GM19372 (cell line): ENCODE measurements at regions not wholly inside any gene's neighbourhood (a gene's known extent, or its start where the extent isn't known, plus 50 kb on each side); places are given as distances from the start of the nearest gene placed in this dataset.

Experiments
- ATAC-seq: cut with Tn5 transposase; IDR thresholded peaks from one replicate; pipeline ENCODE4 v1.9.1; 2021; ENCODE audit warnings: mild to moderate bottlenecking, low read depth, moderate library complexity; ENCODE audit not compliant: unreplicated experiment

DNA sequence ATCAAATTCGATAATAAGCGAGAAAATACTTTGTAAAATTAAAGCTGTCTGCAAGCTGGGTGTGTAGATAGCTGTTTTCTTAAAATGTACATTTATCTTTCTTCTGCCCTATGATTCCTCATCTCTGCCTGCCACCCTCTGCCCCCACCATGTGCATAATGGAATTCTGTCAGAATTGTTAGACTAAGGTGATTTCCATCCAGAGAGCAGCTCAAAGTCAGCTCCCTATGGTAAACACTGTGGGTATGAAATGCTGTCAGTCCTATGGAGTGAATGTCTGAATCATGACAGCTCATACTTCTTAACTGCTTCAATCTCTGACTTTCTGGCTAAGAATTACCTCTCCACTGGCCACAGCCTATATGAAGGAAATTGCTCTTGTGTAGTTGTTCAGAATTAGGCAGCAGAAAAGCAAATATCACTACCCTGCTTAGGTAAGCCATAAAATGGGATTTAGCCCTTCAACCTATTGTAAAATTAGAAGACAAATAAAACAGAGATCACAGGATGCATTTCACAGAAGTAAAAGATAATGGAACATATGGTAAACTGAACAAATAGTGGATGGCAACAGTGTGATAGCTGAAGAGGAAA is 137.7 kb downstream of the CD8B2 start:
- no peak for ATAC-seq

DNA sequence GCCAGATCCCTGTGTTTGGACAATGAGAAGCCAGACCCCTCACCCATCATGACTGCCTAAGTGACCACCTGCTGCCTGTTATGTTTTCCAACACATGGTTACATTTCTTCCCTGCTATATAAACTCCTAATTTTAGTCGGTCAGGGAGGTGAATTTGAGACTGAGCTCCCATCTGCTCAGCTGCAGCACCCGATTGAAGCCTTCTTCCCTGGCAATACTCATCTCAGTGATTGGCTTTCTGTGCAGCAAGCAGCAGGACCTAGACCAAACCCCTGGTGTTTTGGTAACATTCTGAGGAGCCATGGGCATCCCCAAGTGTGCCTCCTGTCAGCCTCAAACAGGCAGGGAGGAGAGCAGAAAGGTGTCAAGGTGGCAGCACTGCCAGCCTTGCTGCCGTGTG is 141.2 kb downstream of the CD8B2 start:
- no peak for ATAC-seq

DNA sequence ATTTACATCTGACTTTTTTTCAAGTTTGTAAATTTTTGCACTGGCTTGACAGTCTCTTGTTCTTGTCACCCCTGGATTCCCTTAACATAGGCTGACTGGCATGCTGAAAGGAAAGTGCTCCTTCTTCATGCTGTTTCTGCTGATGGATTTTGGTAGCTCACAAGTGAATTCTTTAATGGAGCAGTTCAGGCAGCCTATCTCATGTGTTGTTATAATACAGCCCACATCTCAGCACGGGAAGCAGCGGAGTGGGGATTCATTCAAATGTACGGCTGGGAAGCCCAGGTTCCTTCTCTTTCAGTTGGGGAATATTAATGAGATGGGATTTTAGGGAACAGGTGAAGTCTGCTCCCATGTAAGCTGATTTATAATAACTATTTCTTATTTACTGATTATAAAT is 142.8 kb downstream of the CD8B2 start:
- no peak for ATAC-seq

DNA sequence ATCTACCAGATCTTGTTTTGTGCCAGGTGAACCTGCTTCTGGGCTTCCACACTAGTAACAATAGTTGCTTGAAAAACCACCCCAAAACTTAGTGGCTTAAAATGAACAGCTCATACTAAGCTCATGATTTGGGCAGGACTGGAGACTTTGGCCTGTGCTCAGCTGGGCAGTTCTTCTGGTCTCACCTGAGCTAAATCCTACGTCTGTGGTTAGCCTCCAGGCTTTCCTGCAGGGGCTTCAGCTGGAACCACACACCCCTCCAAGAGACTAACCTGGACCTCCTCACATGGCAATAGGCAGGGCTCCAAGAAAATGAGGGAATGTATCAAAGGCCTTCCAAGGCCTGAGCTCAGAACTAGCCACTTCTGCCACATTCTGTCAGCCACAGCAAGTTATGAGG is 144.1 kb downstream of the CD8B2 start:
- no peak for ATAC-seq

DNA sequence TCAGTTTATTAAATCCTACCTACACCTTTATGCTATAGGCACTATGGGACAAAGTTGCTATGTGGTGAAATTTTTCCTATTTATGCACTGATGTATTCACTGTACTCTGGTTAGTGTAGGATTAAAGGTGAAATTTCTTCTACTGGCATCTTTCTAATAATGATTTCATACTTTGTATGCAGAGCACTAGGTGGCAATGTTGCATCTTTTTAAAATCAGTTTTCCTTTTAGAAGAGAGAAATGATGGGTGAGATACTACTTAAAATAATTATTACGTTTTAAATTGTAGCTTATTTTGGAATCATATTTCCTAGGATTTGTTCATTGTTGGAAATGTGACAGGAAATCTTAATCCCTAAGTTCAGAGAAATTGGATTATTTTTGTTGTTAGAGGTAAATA is 150.9 kb downstream of the CD8B2 start:
- ATAC-seq, result no peak

DNA sequence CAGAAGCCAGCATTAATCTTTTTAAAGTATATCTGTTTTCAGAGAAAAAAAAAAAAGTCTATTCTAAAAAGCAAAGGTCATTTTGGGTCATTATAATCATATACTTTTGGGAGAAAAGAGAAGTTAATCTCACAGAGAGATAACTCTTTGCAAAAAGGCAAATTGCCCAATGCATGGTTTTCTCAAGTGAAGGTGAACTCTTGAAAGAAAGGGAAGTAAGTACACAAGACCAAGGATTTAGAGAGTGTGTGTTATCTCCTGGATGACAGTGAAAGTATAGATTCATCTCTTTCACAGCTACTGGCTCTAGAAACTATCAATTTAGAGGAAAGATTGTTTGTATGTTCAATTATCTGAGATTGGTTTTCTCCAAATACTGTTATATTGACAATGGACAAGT is 151.4 kb downstream of the CD8B2 start:
- ATAC-seq, result no peak

DNA sequence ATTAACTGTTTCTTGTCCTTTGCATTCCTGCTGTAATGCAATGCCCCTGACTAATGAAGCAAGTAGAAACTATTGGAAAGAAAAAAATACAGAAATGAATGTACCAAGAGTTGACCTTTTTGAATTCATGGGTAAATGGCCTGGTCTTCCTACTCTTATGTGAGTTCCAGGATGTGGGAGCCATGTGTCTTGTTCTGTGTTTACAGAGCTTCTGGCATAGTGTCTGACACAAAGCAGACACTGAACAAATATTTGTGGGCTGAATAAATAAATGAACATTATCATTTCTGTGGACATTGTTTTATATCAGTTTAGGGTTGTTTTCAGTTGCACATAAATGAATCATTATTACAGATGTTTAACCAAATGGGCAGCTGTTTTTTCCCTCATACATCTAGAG is 155.5 kb downstream of the CD8B2 start:
- no peak for ATAC-seq

DNA sequence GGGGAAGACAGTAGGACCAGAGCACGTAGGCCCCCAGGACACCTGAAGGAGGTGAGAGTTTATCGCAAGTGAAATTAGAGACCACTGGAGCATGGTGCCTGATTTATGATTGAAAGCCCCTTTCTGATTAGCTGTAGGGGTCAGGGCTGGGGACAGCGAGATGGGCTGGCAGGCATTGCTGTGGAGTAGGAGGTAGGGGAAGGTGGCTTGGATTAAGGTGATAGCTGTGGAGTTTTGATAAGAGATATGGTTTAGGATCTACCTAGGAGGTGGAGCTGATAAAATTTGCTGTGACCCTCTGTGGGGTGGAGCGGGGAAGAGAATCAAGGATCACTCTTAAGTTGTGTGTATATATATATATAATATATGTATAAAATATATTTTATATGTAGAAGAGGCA is 157.5 kb downstream of the CD8B2 start:
- no peak for ATAC-seq

DNA sequence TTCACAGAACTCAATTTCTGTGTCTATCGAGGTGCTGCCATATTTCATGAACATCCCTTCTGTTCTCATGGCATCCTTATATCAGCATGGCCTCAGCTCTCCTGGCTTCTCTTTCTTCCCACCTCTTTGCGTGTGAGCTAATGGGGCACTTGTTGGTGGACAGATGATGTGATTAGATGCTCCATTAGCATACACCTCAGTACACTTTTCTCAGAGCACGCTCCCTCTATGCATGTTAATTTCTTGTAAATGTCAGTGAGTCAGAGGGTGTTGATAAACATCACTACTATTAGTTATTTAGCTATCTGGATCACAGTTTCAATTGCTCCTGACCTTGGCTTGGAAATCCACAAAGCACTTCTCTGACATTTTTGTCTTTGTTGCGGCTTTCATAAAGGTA is 159.4 kb downstream of the CD8B2 start:
- ATAC-seq, result no peak

DNA sequence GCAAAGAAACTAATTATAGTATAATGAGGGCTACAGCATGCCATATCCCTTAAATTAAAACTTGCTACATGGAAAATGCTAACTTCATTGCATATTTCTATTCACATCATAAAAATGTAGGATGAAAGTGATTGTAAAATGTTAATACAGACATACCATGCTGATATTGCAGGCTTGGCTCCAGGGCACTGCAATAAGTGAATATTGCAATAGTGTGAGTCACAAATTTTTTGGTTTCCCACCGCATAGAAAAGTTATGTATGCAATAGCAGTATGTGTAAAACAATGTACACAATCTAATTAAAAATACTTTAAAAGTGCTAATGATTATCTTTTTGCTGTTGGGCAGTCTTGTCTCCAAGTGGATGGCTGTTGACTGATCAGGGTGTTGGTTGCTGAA is 162.1 kb downstream of the CD8B2 start:
- no peak for ATAC-seq

DNA sequence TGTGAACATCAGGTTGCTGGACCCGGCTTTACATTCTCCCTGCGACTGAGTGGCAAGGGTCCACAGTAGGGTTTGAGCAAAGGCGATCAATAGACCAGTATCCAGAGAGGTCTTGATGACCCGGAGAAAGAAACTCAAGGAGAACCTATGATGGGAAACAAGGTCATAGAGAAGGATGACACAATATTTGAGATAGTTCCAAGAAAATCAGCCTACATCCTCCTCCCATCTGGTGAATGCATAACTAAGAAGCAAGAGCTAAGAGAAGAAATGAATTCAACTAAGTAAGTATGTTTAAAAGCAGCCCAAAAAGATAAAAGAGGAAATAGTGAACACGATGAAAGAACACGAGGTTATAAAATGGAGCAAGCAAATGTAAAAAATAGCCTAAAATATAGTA is 166.3 kb downstream of the CD8B2 start:
- no peak for ATAC-seq

DNA sequence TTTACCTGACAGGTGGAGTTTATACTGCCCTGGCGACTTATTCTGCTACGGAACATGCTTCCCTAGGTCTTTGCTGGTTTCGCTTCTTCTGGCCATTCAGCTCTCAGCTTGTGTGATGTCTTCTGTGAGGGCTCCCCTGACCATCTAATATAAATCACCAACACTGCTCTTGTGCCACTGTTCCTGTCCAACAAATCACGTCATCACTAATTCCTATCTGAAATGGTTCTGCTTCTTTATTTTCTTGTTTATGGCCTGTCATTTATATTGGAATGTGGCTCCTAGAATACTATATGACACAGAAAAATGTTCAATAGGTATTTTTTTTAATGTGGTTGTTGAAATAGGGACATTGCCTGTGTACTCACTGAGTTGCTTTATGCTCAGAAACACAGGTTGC is 171.5 kb downstream of the CD8B2 start:
- no peak for ATAC-seq

DNA sequence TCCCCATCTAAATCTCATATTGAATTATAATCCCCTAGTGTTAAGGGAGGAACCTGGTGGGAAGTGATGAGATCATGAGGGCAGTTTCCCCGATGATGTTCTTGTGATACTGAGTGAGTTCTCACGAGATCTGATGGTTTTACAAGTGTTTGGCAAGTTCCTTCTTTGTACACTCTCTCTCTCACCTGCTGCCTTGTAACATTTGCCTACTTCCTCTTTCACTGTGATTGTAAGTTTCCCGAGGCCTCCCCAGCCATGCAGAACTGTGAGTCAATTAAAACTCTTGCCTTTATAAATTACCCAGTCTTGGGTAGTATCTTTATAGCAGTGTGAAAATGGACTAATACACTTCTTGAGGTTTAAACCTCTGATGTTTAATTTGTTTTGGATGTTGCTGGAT is 177.5 kb downstream of the CD8B2 start:
- no peak for ATAC-seq

DNA sequence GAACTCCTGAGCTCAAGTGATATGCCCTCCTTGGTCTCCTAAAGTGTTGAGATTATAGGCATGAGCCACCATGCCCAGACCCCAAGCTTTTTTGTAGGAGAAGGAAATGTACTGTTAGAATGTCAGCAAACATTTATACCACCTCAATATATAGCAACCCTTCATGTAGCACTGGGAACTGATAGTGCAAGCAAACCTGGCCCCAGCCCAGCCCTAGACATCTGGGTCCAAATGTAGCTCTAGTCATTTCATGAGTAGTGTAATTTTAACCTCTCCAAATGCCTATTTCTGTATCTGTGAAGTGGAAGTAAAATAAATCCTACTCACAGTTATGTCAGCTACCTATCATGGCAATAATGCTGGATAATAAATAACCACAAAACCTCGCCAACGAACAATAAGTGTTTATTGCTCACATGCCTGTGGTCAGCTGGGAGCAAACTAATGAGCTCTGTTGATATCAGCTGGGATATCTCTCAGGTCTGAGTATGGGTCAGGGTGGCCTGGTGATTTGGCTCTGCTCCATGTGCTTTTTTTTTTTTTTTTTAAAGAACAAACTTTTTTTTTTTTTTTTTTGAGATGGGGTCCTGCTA is 180.4 kb downstream of the CD8B2 start:
- ATAC-seq, result no peak

DNA sequence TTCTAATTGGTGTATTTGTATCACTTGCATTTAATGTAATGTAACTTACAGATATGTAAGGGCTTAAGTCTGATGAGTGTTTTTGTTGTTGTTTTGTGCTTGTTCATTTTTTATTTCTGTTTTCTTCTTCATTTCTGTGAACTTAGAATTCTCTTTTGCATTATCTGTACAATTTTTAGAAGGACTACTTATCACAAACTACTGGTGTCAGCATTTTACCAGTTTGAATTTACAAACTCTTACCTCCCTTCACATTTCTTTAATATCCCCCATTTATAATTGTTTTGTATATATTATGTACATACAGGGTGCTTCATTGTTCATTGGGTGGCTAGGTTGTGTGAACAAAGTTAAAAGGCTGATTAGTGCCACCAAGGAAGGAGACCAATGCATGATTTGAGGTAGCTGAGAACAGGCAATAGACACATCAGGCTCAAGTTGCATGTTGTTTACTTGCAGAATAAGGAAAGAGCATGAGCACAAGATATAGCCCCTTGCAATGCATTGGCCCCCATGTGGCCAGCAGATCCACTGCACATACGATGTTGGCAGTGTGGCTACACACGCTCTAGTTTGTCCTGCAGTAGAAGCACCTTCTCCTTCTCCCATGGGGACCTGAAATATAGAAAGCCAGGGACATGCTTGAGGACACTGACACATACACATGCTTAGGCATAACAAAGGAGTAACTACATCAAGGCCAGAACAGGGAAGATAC is 198.2 kb downstream of the CD8B2 start:
- ATAC-seq, result no peak

DNA sequence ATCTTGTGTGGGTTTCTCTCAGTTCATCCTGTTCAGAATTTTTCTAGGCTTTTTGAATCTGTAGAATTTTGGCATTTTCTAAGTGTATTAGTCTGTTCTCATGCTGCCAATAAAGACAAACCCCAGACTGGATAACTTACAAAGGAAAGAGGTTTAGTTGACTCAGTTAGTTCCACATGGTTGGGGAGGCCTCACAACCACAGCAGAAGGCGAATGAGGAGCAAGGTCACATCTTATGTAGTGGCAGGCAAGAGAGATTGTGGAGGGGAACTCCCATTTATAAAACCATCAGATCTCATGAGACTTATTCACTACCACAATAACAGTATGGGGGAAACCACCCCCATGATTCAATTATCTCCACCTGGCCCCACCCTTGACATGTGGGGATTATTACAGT is 199.2 kb downstream of the ST6GAL2 start:
- no peak for ATAC-seq

DNA sequence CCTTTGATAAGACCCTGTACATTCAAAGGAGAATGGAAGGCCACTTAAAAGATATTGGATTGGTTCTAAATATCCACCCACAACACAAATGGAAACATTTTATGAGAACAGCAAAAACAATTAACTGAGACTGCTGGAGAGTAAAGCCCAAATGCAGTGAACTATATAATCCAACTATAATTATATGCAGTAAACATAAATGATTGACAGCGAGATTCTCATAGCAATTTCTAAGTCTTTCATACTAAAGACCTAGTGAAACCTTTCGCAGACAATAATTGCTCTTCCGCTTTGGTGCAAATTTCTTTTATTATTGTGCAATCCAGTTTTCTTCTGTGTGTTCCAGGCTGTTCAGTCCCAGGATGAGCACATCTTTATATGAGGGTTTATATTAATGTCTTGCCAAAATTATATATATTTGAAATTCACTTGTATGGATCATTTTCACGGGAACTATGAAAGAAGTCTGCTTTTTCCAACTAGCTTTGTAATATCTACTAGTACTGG is 190.9 kb downstream of the ST6GAL2 start:
- no peak for ATAC-seq

DNA sequence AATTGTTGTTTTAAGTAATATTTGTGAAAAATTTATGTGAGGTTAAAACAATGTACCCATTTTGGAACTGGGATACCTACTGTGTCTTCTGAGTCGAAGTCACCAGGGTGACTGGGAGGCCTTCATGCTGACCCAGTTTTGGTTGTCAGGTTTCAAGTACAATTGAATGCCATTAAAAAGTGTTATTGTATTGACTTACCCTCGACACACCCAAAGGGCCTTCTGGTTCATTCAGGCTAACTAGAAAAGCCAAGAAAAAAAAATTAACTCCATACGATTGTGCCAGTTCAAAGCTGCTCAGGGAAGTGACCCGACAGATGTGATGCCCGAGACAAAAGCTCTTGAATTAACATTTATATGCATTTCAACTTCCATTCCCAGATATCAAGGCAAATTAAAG is 190.0 kb downstream of the ST6GAL2 start:
- no peak for ATAC-seq

DNA sequence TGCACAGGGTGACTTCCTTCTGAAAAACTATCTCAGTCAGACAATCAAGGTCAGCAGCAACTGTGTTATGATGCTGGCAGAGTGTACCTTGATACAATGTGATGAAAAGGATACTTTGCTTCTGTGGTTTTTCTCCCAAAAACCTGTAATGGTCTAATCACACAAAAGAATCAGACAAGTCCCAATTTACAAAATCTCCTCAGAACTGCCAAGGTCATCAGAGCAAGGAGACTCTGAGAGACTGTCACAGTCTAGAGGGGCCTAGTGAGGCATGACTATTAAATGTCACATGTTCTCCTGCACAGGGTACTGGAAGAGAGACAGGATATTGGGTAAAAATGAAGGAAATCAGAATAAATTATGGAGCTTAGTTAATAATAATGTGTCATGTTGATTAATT is 185.4 kb downstream of the ST6GAL2 start:
- ATAC-seq, result no peak

DNA sequence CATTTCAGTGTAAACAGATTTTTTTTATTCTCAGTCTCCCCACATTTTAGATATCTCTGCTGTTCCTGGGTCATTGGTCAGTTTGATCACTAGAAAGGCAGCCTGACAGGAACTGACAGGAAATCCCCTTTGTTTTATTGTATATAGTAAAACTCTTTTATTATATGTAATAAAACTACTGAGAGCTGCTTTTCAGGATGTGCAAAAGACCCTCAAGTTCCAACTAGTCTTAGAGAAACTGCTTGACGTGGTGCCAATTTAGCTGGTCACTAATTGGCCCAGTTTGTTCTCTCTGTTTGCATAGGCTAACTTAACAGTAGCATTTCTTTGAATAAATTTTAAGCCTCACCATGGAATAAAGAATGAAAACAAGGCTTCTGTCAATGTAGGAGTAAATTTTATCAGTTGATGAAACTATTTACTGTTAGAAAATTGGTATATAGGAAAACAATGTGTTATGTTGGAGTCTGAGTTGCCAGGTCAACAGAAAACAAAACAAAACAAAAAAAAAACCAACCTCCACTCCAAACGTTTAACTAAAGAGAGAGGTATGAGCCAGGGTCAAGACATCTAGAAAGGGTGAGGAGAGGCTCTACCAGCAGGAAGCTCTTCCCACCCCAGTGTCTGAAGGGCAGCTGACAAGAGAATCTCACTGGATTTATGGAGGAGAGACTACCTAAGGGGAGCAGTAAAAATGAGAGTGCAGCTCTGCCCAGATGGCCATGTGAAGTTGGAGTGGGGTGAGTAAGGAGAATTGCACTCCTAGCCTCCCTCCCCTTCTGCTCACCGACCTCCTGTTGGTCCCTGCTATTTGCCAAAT is 184.6 kb downstream of the ST6GAL2 start:
- ATAC-seq, result no peak

DNA sequence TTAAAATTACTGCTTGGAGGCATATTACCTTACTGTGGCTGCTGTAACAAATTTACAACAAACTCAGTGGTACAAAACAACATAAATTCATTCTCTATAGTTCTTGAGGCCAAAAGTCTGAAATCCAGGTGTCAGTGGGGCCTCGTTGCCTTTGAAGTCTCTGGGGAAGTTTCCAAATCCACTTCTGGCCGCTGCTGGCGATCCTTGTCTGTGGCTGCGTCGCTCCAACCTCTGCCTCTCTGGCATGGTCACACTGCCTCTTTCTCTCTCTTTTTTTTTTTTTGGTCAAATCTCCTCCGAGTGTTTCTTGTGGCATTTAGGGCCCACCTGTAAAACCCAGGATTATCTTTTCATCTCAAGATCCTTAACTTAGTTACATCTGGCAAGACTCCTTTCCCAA is 182.8 kb downstream of the ST6GAL2 start:
- no peak for ATAC-seq
